LNCaP clone FGC (cell line): ENCODE measurements at regions not wholly inside any gene's neighbourhood (a gene's known extent, or its start where the extent isn't known, plus 50 kb on each side); places are given as distances from the start of the nearest gene placed in this dataset.

Experiments
- DNase-seq: peaks from one replicate; pipeline ENCODE4 v3.0.0-alpha.2; 2011; ENCODE audit warnings: low read depth
- H3K4me3 ChIP-seq: 2 replicates; pipeline ENCODE4 v1.5.1; 2011; ENCODE audit warnings: mild to moderate bottlenecking, low read depth, low read length, control low read depth
- TF ChIP-seq, protein P1 (sequence below): IDR thresholded peaks from 2 replicates; pipeline ENCODE4 v1.5.1; 2012; ENCODE audit warnings: mild to moderate bottlenecking; ENCODE audit not compliant: control insufficient read depth, insufficient read depth; ENCODE audit errors: extremely low read depth

DNA sequence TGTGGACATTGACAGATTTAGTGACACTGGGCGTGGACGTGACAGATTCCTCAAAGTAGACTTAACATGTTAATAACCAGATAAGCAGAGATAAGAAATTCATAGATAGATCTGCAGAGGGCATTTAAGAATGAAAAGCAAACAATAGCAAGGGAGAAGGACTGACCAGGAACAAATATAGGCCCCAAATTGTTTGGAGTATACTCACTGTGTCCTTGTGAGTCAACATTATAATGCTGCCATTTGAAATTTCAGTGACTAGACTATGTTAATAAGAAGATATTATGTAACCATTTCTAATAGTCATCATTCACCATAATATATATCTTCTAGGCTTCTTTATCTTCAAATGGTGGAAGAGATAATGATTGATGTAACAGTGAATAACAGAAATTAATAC, 78.1 kb upstream of the SLC38A11 start:
- DNase-seq: no peak
- TF ChIP-seq, protein P1, sequence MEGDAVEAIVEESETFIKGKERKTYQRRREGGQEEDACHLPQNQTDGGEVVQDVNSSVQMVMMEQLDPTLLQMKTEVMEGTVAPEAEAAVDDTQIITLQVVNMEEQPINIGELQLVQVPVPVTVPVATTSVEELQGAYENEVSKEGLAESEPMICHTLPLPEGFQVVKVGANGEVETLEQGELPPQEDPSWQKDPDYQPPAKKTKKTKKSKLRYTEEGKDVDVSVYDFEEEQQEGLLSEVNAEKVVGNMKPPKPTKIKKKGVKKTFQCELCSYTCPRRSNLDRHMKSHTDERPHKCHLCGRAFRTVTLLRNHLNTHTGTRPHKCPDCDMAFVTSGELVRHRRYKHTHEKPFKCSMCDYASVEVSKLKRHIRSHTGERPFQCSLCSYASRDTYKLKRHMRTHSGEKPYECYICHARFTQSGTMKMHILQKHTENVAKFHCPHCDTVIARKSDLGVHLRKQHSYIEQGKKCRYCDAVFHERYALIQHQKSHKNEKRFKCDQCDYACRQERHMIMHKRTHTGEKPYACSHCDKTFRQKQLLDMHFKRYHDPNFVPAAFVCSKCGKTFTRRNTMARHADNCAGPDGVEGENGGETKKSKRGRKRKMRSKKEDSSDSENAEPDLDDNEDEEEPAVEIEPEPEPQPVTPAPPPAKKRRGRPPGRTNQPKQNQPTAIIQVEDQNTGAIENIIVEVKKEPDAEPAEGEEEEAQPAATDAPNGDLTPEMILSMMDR: no peak
- H3K4me3 ChIP-seq: no peak overlapping the region

DNA sequence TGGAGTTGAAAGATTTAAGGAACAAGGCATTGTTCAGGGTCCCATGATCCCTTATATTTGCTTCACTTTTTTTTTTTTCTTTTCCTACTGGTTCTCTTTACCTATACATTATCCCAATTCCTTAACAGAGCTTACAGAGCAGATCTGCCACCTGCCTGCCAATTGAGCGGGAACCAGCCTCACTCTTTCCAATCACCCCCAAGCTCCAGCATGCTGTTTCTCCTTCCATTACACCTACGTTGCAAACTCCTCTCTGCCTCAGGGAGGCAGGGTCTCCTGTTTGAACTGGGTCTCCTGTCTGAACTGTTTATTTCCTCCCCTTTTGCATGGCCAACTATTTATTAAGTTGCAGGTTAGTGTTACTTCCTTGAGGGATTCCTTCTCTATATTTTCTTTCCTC, 77.2 kb upstream of the SLC38A11 start:
- TF ChIP-seq, protein P1: no peak
- no peak for DNase-seq
- no peak overlapping the region for H3K4me3 ChIP-seq

DNA sequence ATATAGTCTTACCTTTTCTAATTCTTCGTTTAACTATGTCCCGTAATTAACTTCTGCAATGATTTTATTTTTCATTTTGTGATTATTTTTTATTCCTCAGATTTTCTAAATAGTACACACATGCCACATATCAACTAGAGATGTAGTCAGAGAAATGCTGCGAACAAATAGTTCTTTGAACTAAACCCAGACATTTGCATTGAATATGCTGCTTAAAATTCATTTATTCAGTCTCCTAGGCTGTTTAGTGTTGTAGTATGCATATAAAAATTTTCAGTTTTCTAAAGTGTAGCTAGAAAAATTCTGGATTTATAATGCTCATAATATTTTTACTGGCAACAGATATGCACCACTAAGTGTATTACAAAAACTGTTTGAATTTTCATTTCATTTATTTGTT, 68.9 kb upstream of the SLC38A11 start:
- H3K4me3 ChIP-seq: no peak overlapping the region
- TF ChIP-seq, protein P1: no peak
- no peak for DNase-seq

DNA sequence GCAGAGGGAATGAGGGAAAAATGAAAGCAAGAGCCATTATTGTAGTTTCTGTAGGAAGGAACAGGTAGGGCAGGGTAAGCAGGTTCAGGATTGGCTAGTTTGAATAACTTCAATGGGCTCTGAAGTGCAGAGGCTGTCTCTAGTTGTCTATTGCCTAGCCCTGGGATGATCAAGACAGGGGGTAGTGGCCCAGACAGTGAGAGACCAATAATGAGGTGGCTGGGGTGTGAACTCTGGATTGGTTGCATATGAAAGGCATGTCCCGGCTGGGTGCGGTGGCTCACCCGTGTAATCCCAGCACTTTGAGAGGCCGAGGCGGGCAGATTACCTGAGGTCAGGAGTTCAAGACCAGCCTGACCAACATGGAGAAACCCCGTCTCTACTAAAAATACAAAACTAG, 67.5 kb upstream of the SLC38A11 start:
- no peak for DNase-seq
- no peak overlapping the region for H3K4me3 ChIP-seq
- TF ChIP-seq, protein P1: no peak

DNA sequence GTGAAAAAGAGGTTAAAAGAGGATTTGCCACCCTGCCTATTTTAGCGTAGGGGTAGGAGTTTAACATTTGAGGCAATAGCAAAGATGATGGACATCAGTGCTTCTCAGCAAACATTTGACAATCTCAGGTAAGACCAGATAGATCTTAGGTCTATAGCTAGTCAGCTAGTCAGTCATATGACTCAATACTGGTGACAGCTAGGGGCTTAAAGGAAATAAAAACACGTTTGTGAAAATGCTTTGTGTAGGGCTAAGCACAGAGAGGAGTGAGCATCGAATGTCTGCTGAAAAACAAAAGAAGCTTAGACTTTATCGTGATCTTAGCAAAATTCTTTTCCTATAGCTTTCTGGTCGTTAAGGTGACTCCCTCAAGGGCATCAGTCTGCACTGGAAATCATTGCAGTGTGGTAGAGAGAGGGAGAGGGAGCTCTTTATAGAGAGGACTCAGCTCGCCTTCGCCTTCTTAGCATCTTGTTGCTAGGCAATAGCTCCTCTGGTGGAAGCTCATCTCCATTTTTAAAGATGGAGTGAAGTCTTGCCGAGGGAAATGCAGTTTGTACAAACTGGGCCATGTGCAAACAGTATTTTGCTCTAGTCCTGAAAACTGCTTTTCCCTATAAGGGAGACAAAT, 62.8 kb upstream of the SLC38A11 start:
- TF ChIP-seq, protein P1: no peak
- DNase-seq: no peak
- no peak overlapping the region for H3K4me3 ChIP-seq

DNA sequence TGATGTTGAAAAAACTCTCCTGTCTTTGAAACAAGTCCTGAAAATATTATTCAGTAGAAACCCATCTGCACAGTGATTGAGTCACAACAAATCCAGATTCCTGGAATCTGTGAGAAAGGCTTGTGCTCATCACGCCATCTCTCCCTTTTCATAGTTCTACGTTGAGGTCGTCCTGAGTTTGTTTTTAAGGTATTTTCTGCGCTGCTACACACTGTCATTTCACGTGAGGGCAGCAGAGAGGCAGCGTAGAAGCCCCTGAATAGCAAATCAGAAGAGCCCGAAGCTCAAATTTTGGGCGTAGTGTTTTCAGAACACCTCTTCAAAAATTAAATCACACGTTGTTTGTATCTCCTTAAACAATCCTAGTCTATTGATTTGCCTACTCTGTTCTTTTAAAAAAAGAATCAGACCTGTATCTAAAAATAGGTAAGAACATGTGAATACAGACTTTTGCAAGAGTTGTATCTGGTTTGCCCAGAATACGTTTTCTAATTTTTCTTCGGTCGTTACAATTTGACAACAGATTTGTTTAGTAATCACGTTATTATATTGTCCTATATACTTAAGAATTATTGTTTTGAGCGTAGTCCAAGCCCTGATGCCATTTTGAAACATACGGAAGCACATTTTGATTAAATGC, 61.6 kb upstream of the SLC38A11 start:
- TF ChIP-seq, protein P1: peak; percentile 83
- DNase-seq: no peak
- no peak overlapping the region for H3K4me3 ChIP-seq
